ENCODE measurements at regions not wholly inside any gene's neighbourhood (a gene's known extent, or its start where the extent isn't known, plus 50 kb on each side); places are given as distances from the start of the nearest gene placed in this dataset.

- H3K36me3 ChIP-seq, result no peaks in the 10 kb centered on the region
- intact Hi-C loops (cut with DNase I), result no loop called here
Measured at GRCh38 chr17:73719588-73720071, 75.4 kb upstream of the SDK2 start.

GRCh38 chr17:73720187-73720834 is 76.1 kb upstream of the SDK2 start:
- intact Hi-C loops (cut with DNase I), result no loop called here
- H3K27ac ChIP-seq, result no peak overlapping the region
- no peak overlapping the region for H3K4me3 ChIP-seq
- DNase-seq (ENCODE audit: low spot score), result no peak
- H3K9me3 ChIP-seq, result no peaks in the 10 kb centered on the region
- no peak for TF ChIP-seq CTCF (IDR thresholded peaks at IDR 0.05)
- TF ChIP-seq POLR2A (IDR thresholded peaks at IDR 0.05), result no peak
- no peak for TF ChIP-seq POLR2AphosphoS5 (IDR thresholded peaks at IDR 0.05)
- no peaks in the 10 kb centered on the region for H3K4me1 ChIP-seq (replicated peaks)
- 93% methylated on average over 10 of the region's 10 CpGs for WGBS
- H3K36me3 ChIP-seq, result no peaks in the 10 kb centered on the region
- no peaks in the 10 kb centered on the region for H3K27me3 ChIP-seq (replicated peaks; ENCODE audit: insufficient read depth)

More at GRCh38 chr17:73719588-73720071, 75.4 kb upstream of the SDK2 start:
- no peak overlapping the region for H3K4me3 ChIP-seq
- H3K27ac ChIP-seq, result no peak overlapping the region
- 41% methylated on average over 16 of the region's 16 CpGs for WGBS
- TF ChIP-seq POLR2A (IDR thresholded peaks at IDR 0.05) (no peak), CTCF (IDR thresholded peaks at IDR 0.05) (no peak), POLR2AphosphoS5 (IDR thresholded peaks at IDR 0.05) (no peak)
- no peaks in the 10 kb centered on the region for H3K9me3 ChIP-seq
- no peaks in the 10 kb centered on the region for H3K4me1 ChIP-seq (replicated peaks)
- H3K27me3 ChIP-seq (replicated peaks; ENCODE audit: insufficient read depth), result no peaks in the 10 kb centered on the region
- DNase-seq (ENCODE audit: low spot score), result no peak

- Histone ChIP-seq H3K4me3 (no peak overlapping the region), H3K4me1 (replicated peaks) (no peaks in the 10 kb centered on the region), H3K27ac (no peak overlapping the region), H3K27me3 (replicated peaks; ENCODE audit: insufficient read depth) (no peaks in the 10 kb centered on the region), H3K9me3 (no peaks in the 10 kb centered on the region), H3K36me3 (no peaks in the 10 kb centered on the region)
- 54% methylated on average over 6 of the region's 6 CpGs for WGBS
- TF ChIP-seq POLR2AphosphoS5 (IDR thresholded peaks at IDR 0.05), result no peak
- TF ChIP-seq CTCF (IDR thresholded peaks at IDR 0.05), result no peak
- TF ChIP-seq POLR2A (IDR thresholded peaks at IDR 0.05), result no peak
- no peak for DNase-seq (ENCODE audit: low spot score)
- intact Hi-C loops (cut with DNase I), result no loop called here
Measured at GRCh38 chr17:73722165-73722564, 77.9 kb upstream of the SDK2 start.

DNA sequence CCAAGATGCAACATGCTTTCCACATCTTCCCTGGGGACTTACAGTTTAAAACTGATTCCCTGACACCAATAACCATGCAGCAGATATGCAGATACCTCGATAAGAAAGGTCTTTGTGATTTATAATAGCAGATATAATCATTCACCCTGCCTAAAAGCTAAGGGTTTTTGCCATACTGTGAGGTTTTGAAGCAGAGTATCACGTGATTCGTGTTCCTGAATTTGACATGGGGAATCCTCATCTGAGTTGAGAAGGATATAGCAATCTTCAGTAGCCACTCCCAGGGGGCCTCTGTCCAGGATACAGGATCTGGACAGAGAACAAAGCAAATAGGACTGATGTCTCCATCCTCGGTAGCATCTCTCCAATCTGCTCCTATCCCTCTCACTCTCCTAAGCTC is 79.1 kb upstream of the SDK2 start:
- intact Hi-C loops (cut with DNase I), result no loop called here
- WGBS, result 78% methylated on average over 4 of the region's 4 CpGs
- Histone ChIP-seq H3K36me3 (no peaks in the 10 kb centered on the region), H3K4me3 (no peak overlapping the region), H3K9me3 (no peaks in the 10 kb centered on the region), H3K27ac (no peak overlapping the region), H3K4me1 (replicated peaks) (no peaks in the 10 kb centered on the region), H3K27me3 (replicated peaks; ENCODE audit: insufficient read depth) (no peaks in the 10 kb centered on the region)
- TF ChIP-seq CTCF (IDR thresholded peaks at IDR 0.05), result no peak
- DNase-seq (ENCODE audit: low spot score), result no peak

- H3K4me1 ChIP-seq (replicated peaks), result no peaks in the 10 kb centered on the region
- TF ChIP-seq POLR2AphosphoS5 (IDR thresholded peaks at IDR 0.05), result no peak
- TF ChIP-seq POLR2A (IDR thresholded peaks at IDR 0.05), result no peak
- TF ChIP-seq CTCF (IDR thresholded peaks at IDR 0.05), result no peak
- WGBS, result 89% methylated on average over 5 of the region's 5 CpGs
- H3K4me3 ChIP-seq, result no peak overlapping the region
- no peak for DNase-seq (ENCODE audit: low spot score)
- no peaks in the 10 kb centered on the region for H3K9me3 ChIP-seq
- H3K27me3 ChIP-seq (replicated peaks; ENCODE audit: insufficient read depth), result no peaks in the 10 kb centered on the region
- no peaks in the 10 kb centered on the region for H3K36me3 ChIP-seq
- intact Hi-C loops (cut with DNase I), result no loop called here
- no peak overlapping the region for H3K27ac ChIP-seq
Measured at GRCh38 chr17:73724341-73724740, 80.1 kb upstream of the SDK2 start.

Data from prostate gland (tissue), 2 donors.